HG02642 (cell line): ENCODE measurements at regions not wholly inside any gene's neighbourhood (a gene's known extent, or its start where the extent isn't known, plus 50 kb on each side); places are given as distances from the start of the nearest gene placed in this dataset.

ENCODE experiments used
- ATAC-seq: cut with Tn5 transposase; IDR thresholded peaks from one replicate; pipeline ENCODE4 v1.9.1; 2021; ENCODE audit warnings: mild to moderate bottlenecking; ENCODE audit not compliant: unreplicated experiment, poor library complexity

GRCh38 chr3:459311-459670 lies 262.7 kb downstream of the CHL1 start:
- ATAC-seq, result no peak

GRCh38 chr3:461006-461405 lies 264.4 kb downstream of the CHL1 start:
- no peak for ATAC-seq

- no peak for ATAC-seq
These were observed 266.3 kb downstream of the CHL1 start for GRCh38 chr3:462851-463250.

- ATAC-seq, result peak; percentile 97
These were observed 267.0 kb downstream of the CHL1 start for GRCh38 chr3:463252-464192.

- ATAC-seq, result no peak
These were observed 267.7 kb downstream of the CHL1 start for GRCh38 chr3:464255-464654.

GRCh38 chr3:468172-468571 lies 271.6 kb downstream of the CHL1 start:
- peak; percentile 51 for ATAC-seq

GRCh38 chr3:473033-473800 lies 276.7 kb downstream of the CHL1 start:
- no peak for ATAC-seq

- no peak for ATAC-seq
These were observed 278.3 kb downstream of the CHL1 start for GRCh38 chr3:474828-475227.

GRCh38 chr3:480070-480469 lies 283.5 kb downstream of the CHL1 start:
- no peak for ATAC-seq

- no peak for ATAC-seq
These were observed 284.5 kb downstream of the CHL1 start for GRCh38 chr3:481111-481510.

GRCh38 chr3:481680-482079 lies 285.1 kb downstream of the CHL1 start:
- no peak for ATAC-seq

- no peak for ATAC-seq
These were observed 285.9 kb downstream of the CHL1 start for GRCh38 chr3:482479-482878.

- ATAC-seq, result no peak
These were observed 287.8 kb downstream of the CHL1 start for GRCh38 chr3:484341-484740.

GRCh38 chr3:487614-488013 lies 291.1 kb downstream of the CHL1 start:
- ATAC-seq, result no peak

GRCh38 chr3:492586-493316 lies 296.2 kb downstream of the CHL1 start:
- no peak for ATAC-seq

GRCh38 chr3:494190-494589 lies 297.6 kb downstream of the CHL1 start:
- ATAC-seq, result no peak

- ATAC-seq, result no peak
These were observed 301.9 kb downstream of the CHL1 start for GRCh38 chr3:498487-498886.

GRCh38 chr3:499001-499761 lies 302.6 kb downstream of the CHL1 start:
- ATAC-seq, result no peak

- no peak for ATAC-seq
These were observed 305.9 kb downstream of the CHL1 start for GRCh38 chr3:502486-502885.

GRCh38 chr3:513301-513700 lies 316.7 kb downstream of the CHL1 start:
- no peak for ATAC-seq
